ENCODE measurements at regions not wholly inside any gene's neighbourhood (a gene's known extent, or its start where the extent isn't known, plus 50 kb on each side); places are given as distances from the start of the nearest gene placed in this dataset.

DNA sequence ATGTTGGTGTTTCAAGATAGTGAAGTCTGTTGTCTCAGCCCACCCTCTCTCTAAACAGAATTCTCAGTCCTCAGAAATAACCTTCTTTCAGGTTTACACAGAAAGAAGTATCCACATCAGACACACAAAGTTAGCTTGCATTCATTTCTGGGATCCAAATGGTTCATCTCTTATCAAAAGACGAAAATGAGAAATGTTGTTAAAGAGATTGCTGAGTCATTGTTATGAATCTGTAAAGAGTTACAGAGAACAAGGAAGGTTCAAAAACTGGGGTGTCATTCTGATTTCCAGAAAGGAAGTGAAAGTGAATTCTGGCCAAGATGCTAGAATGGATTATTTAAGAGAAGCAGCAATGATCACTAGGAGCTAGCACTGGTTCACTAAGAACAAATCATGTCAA lies 90.5 kb upstream of the ATXN1 start:
- TF ChIP-seq, protein P1, sequence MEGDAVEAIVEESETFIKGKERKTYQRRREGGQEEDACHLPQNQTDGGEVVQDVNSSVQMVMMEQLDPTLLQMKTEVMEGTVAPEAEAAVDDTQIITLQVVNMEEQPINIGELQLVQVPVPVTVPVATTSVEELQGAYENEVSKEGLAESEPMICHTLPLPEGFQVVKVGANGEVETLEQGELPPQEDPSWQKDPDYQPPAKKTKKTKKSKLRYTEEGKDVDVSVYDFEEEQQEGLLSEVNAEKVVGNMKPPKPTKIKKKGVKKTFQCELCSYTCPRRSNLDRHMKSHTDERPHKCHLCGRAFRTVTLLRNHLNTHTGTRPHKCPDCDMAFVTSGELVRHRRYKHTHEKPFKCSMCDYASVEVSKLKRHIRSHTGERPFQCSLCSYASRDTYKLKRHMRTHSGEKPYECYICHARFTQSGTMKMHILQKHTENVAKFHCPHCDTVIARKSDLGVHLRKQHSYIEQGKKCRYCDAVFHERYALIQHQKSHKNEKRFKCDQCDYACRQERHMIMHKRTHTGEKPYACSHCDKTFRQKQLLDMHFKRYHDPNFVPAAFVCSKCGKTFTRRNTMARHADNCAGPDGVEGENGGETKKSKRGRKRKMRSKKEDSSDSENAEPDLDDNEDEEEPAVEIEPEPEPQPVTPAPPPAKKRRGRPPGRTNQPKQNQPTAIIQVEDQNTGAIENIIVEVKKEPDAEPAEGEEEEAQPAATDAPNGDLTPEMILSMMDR (IDR thresholded peaks at IDR 0.05 in 4 of 5, conservative IDR thresholded peaks at IDR 0.05 in 1 of 5) = no peak
- no peak for TF ChIP-seq POLR2A (IDR thresholded peaks at IDR 0.05)
